Prostate gland (tissue), 2 donors: ENCODE measurements at regions not wholly inside any gene's neighbourhood (a gene's known extent, or its start where the extent isn't known, plus 50 kb on each side); places are given as distances from the start of the nearest gene placed in this dataset.

Experiments
- CTCF ChIP-seq, 4 experiments: fragments of 200-600 bp in 2 of 4; fragments of 450-650 bp in 2 of 4; sonication (generic) in 2 of 4; IDR thresholded peaks; 1 replicate in 3 of 4; 2 replicates in 1 of 4; pipeline ENCODE4 v1.5.1; 2016 to 2019; ENCODE audit warnings: antibody characterized with exemption in 4 of 4, mild to moderate bottlenecking in 2 of 4, moderate library complexity in 2 of 4
- POLR2A ChIP-seq: fragments of 450-650 bp; IDR thresholded peaks from one replicate; pipeline ENCODE4 v1.6.1; 2016; ENCODE audit warnings: antibody characterized with exemption, mild to moderate bottlenecking
- POLR2AphosphoS5 ChIP-seq: sonication (generic); formaldehyde crosslinking; IDR thresholded peaks from one replicate; pipeline ENCODE4 v1.6.1; 2017; ENCODE audit warnings: antibody characterized with exemption

DNA sequence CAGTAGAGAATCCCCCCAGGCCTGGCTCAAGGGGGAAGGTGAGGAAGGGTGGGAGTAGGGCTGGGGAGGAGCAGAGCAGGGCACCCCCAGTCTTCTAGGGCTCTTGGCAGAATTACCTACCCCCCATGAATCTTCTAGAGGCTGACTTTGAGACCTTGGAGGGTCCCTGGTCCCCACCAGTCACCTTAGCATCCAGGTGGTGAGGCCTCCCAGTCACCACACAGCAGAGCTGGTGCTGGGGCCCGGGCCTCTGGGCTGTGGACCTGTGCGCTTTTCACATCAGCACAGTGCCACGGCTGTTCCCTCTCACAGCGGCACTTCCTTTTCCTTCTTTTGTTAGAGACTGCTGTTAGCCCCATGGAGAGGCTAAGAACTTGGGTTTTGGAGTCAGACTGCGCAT, 148.6 kb upstream of the PITX1 start:
- TF ChIP-seq CTCF (IDR thresholded peaks at IDR 0.05), result no peak
- no peak for TF ChIP-seq POLR2A
- TF ChIP-seq POLR2AphosphoS5, result no peak
